ENCODE measurements at regions not wholly inside any gene's neighbourhood (a gene's known extent, or its start where the extent isn't known, plus 50 kb on each side); places are given as distances from the start of the nearest gene placed in this dataset.
A peak's percentile ranks its signal among the peaks of the same experiment; 100 is the strongest.

DNA sequence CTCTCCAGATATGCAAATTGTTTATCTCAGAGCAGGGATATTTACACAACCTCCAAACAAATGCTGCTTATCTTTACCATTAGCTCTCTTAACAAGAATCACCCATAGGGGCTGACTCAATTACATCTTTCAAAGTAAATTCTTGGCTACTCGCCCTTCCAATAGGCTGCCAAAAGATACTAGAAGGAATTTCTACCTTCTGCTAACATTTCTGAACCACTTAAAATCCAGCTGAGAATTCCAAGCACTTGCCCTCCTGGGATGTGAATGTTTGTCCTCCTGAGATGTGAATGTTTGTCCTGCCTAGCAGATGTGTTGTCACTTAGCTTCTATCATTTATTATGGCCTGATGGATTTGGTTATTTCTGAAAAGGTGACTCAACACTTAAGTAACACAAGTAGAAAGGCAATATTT, 388.0 kb downstream of the GJA1 start:
- Histone ChIP-seq H3K4me1 (no peaks in the 10 kb centered on the region), H3K27me3 (no peaks in the 10 kb centered on the region), H3K27ac (no peak overlapping the region), H3K4me3 (no peak overlapping the region), H3K9me3 (peaks cover 0 to 21% of the 10 kb centered on the region in 2 donors), H3K36me3 (no peaks in the 10 kb centered on the region)
- TF ChIP-seq, protein P1, sequence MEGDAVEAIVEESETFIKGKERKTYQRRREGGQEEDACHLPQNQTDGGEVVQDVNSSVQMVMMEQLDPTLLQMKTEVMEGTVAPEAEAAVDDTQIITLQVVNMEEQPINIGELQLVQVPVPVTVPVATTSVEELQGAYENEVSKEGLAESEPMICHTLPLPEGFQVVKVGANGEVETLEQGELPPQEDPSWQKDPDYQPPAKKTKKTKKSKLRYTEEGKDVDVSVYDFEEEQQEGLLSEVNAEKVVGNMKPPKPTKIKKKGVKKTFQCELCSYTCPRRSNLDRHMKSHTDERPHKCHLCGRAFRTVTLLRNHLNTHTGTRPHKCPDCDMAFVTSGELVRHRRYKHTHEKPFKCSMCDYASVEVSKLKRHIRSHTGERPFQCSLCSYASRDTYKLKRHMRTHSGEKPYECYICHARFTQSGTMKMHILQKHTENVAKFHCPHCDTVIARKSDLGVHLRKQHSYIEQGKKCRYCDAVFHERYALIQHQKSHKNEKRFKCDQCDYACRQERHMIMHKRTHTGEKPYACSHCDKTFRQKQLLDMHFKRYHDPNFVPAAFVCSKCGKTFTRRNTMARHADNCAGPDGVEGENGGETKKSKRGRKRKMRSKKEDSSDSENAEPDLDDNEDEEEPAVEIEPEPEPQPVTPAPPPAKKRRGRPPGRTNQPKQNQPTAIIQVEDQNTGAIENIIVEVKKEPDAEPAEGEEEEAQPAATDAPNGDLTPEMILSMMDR (IDR thresholded peaks at IDR 0.05), result no peak
- intact Hi-C loops (cut with DNase I), result no loop called here
- ATAC-seq (no peak), DNase-seq (no peak)

DNA sequence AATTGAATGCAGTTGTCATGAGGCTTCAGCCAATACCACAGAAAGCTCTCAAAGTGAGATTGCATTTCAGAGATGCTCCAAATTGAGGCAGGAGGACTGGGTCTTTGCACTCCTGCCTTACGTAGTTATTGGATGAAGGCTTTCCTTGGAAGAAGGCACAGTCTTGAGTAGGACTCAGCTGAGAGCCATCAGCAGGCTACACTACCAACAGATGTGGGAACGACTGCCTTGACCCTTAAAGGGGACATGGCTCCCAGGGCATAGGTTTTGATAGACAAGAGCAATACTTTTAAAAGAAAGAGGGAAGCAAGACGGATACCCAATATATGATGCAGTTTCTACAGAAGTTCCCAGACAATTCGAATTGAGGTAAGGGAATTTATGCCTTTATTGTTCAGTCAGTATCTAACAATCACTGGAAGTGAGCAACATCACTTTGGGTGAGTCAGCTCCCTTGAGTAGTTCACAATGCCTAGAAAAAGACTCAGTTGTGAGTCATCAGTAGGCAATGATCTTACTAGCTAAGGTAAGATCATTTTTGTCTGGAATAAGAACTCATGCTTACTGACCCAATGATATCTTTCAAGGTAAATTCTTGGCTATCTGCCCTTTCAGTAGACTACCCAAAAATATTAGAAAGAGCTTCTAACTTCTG, 390.8 kb downstream of the GJA1 start:
- Histone ChIP-seq H3K27me3 (no peaks in the 10 kb centered on the region), H3K27ac (no peak overlapping the region), H3K4me3 (no peak overlapping the region), H3K4me1 (no peaks in the 10 kb centered on the region), H3K9me3 (peaks cover 0 to 1% of the 10 kb centered on the region in 2 donors), H3K36me3 (no peaks in the 10 kb centered on the region)
- intact Hi-C loops (cut with DNase I), result no loop called here
- no peak for DNase-seq
- ATAC-seq, result peak; percentile 71
- TF ChIP-seq, protein P1 (IDR thresholded peaks at IDR 0.05), result no peak

DNA sequence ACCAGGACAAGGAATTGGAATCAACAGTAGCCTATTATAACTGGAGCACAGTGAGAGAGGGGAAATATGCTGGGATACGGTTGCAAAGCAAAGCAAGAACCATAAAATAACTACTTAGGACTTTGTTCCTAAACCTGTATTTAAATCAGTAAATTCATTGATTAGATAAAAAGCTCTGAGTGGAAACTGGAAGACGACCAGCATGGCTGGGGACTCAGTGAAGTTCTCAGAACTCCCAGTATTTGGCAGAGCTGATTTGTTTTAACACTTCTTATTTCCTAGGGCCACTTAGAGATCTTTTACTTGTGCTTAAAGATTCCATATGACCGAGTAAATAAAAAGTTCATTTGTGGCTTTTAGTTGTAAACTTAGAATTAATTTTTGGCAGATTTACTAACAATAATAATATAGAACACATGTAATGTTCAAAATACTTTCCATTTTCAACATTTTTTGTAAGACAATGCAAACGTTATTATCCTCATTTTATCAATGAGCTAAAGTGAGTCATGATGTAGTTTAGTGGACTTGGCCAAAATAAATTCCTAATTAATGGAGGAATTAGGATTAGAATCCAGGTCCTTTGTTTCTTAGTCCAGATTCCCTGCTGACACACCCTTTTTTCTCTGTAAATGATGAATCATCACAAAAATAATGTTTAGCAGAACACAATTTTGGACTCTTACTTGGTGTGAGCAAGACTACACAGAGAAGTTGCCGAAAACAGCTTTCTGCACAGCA, 392.9 kb downstream of the GJA1 start:
- H3K4me1 ChIP-seq, result no peaks in the 10 kb centered on the region
- no peak for ATAC-seq
- H3K27me3 ChIP-seq, result no peaks in the 10 kb centered on the region
- H3K27ac ChIP-seq, result no peak overlapping the region
- H3K36me3 ChIP-seq, result no peaks in the 10 kb centered on the region
- DNase-seq, result no peak
- no peaks in the 10 kb centered on the region for H3K9me3 ChIP-seq
- intact Hi-C loops (cut with DNase I), result no loop called here
- H3K4me3 ChIP-seq, result no peak overlapping the region
- TF ChIP-seq, protein P1 (IDR thresholded peaks at IDR 0.05), result no peak

DNA sequence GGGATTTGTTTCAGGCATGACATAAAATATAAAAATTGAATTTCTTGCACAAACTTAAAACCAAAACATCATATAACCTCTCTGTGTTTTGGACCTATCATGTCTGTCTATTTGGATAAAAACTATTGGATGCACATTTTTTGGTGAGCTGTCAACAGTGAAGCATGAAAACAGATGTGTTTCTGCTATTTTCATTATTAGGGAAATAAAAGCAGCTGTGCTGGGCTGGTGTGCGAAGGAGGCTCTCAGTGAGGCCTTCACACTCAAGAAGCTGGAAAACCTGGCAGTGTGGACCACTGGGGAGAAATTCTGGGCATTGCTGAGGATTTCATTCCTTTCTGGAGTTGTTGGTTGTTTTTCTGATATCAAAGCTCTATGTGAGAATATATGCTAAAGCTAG, 395.3 kb downstream of the GJA1 start:
- intact Hi-C loops (cut with DNase I), result no loop called here
- no peak overlapping the region for H3K27ac ChIP-seq
- H3K27me3 ChIP-seq, result no peaks in the 10 kb centered on the region
- no peak for DNase-seq
- H3K36me3 ChIP-seq, result no peaks in the 10 kb centered on the region
- no peaks in the 10 kb centered on the region for H3K9me3 ChIP-seq
- TF ChIP-seq, protein P1 (IDR thresholded peaks at IDR 0.05), result no peak
- no peak overlapping the region for H3K4me3 ChIP-seq
- no peak for ATAC-seq
- no peaks in the 10 kb centered on the region for H3K4me1 ChIP-seq

DNA sequence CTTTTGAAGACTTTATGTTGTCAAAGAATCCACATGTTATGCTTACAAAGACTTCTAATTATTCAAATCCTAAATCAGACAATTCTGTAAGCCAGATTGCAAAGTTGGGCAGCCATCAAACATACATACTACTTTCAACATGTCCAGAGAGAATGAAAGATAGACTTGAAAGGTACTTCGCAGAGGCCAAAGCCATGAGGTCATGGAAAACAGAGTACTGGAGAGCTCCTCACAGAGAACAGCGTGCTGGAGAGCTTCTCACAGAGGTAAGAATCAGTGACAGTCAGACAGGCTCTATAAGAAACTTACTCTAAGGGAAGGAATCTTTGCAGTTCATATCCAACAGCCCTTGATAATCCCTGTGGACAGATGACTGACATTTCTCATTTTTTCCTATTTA, 400.2 kb downstream of the GJA1 start:
- ATAC-seq, result peak; percentile 94

More for the DNA sequence above, 400.2 kb downstream of the GJA1 start:
- no peak overlapping the region for H3K4me3 ChIP-seq
- H3K4me1 ChIP-seq, result no peaks in the 10 kb centered on the region
- no peaks in the 10 kb centered on the region for H3K36me3 ChIP-seq
- H3K9me3 ChIP-seq, result no peaks in the 10 kb centered on the region
- TF ChIP-seq, protein P1 (IDR thresholded peaks at IDR 0.05), result no peak
- intact Hi-C loops (cut with DNase I), result no loop called here
- no peak for DNase-seq
- no peaks in the 10 kb centered on the region for H3K27me3 ChIP-seq
- H3K27ac ChIP-seq, result no peak overlapping the region

Data from left lung (tissue), 4 donors.